COLO668 (cell line): ENCODE measurements at regions not wholly inside any gene's neighbourhood (a gene's known extent, or its start where the extent isn't known, plus 50 kb on each side); places are given as distances from the start of the nearest gene placed in this dataset.
"Not testable (repeated sequence)": the region's sequence is repeated elsewhere in the genome, so short reads cannot be mapped to it uniquely, and the experiment has no call there.

ENCODE experiments used
- DNase-seq: peaks from one replicate; lab custom pipeline; 2025; ENCODE audit not compliant: unreplicated experiment; lab: John Stamatoyannopoulos, UW

GRCh38 chr1:213526306-213526705 lies 461.5 kb upstream of the PROX1 start:
- DNase-seq: no peak

GRCh38 chr1:213530611-213531320 lies 457.0 kb upstream of the PROX1 start:
- DNase-seq: no peak

- DNase-seq: no peak
Observed at GRCh38 chr1:213531369-213532310, 456.1 kb upstream of the PROX1 start.

- no peak for DNase-seq
Observed at GRCh38 chr1:213533125-213533524, 454.6 kb upstream of the PROX1 start.

GRCh38 chr1:213535679-213536078 lies 452.1 kb upstream of the PROX1 start:
- DNase-seq: no peak

GRCh38 chr1:213538251-213538650 lies 449.5 kb upstream of the PROX1 start:
- DNase-seq: no peak

- no peak for DNase-seq
Observed at GRCh38 chr1:213539464-213539863, 448.3 kb upstream of the PROX1 start.

- no peak for DNase-seq
Observed at GRCh38 chr1:213541641-213542040, 446.1 kb upstream of the PROX1 start.

- not testable (repeated sequence) for DNase-seq
Observed at GRCh38 chr1:213545181-213545580, 442.6 kb upstream of the PROX1 start.

- DNase-seq: no peak
Observed at GRCh38 chr1:213549982-213550381, 437.8 kb upstream of the PROX1 start.

- DNase-seq: no peak
Observed at GRCh38 chr1:213550804-213551203, 437.0 kb upstream of the PROX1 start.

GRCh38 chr1:213552045-213552444 lies 435.7 kb upstream of the PROX1 start:
- no peak for DNase-seq

GRCh38 chr1:213560226-213560625 lies 427.5 kb upstream of the PROX1 start:
- no peak for DNase-seq

GRCh38 chr1:213561870-213562269 lies 425.9 kb upstream of the PROX1 start:
- no peak for DNase-seq

GRCh38 chr1:213564215-213564659 lies 423.5 kb upstream of the PROX1 start:
- peak; percentile 20 for DNase-seq

- DNase-seq: peak; percentile 39
Observed at GRCh38 chr1:213568929-213569815, 418.6 kb upstream of the PROX1 start.

- no peak for DNase-seq
Observed at GRCh38 chr1:213569816-213570150, 418.0 kb upstream of the PROX1 start.

GRCh38 chr1:213570487-213570886 lies 417.3 kb upstream of the PROX1 start:
- no peak for DNase-seq

GRCh38 chr1:213571419-213571818 lies 416.4 kb upstream of the PROX1 start:
- no peak for DNase-seq

- DNase-seq: no peak
Observed at GRCh38 chr1:213571843-213572242, 415.9 kb upstream of the PROX1 start.
